ENCODE measurements at regions not wholly inside any gene's neighbourhood (a gene's known extent, or its start where the extent isn't known, plus 50 kb on each side); places are given as distances from the start of the nearest gene placed in this dataset.

GRCh38 chr10:128476845-128477244 lies 350.6 kb upstream of the MKI67 start (continued):
- no peak for TF ChIP-seq SP1 (IDR thresholded peaks at IDR 0.05; ENCODE audit: low read depth)
- TF ChIP-seq EZH2phosphoT487 (IDR thresholded peaks at IDR 0.05; ENCODE audit: borderline replicate concordance), result no peak
- TF ChIP-seq EZH2 (IDR thresholded peaks at IDR 0.05), result no peak
- no peak for TF ChIP-seq TCF7L2 (IDR thresholded peaks at IDR 0.05; ENCODE audit: borderline replicate concordance, extremely low read depth, insufficient read depth, insufficient read length)
- no peak for TF ChIP-seq FOSL1 (IDR thresholded peaks at IDR 0.05; ENCODE audit: low read depth)
- TF ChIP-seq YY1 (IDR thresholded peaks at IDR 0.05; ENCODE audit: extremely low read depth, insufficient replicate concordance, low read depth, low read length), result no peak
- no peak for TF ChIP-seq ZNF274 (IDR thresholded peaks at IDR 0.05; ENCODE audit: low read depth, low read length)

- H3K27me3 ChIP-seq (ENCODE audit: insufficient read depth, low read length), result peaks cover 57% of the 10 kb centered on the region
- H3K27ac ChIP-seq (ENCODE audit: low read depth, low read length), result no peak overlapping the region
- H2AFZ ChIP-seq (ENCODE audit: low read depth, low read length, poor library complexity, severe bottlenecking), result no peak overlapping the region
- no peak overlapping the region for H3K4me2 ChIP-seq (ENCODE audit: low read length)
- H3K9me2 ChIP-seq (ENCODE audit: insufficient read depth), result no peaks in the 10 kb centered on the region
- no peaks in the 10 kb centered on the region for H3K9me3 ChIP-seq (ENCODE audit: control insufficient read depth in 1 of 2, insufficient read depth in 1 of 2, low read depth in 1 of 2, low read length in 2 of 2)
- no peaks in the 10 kb centered on the region for H4K20me1 ChIP-seq (ENCODE audit: insufficient read depth)
- ChIA-PET POLR2A (no interaction called here), CTCF (no interaction called here), RAD21 (ENCODE audit: low non-redundant PET in 1 of 2, low total read pairs in 2 of 2, uncharacterized antibody in 2 of 2, unreplicated experiment in 2 of 2) (no interaction called here)
- BruUV-seq (replicated peaks), result no TSS peak
- intact Hi-C loops (cut with micrococcal nuclease), result no loop called here
- no peak for ATAC-seq
- H3K79me2 ChIP-seq (ENCODE audit: insufficient read depth, low read length), result no peaks in the 10 kb centered on the region
- H3K4me1 ChIP-seq (ENCODE audit: control insufficient read depth in 1 of 2, insufficient read depth in 2 of 2, low read length in 2 of 2), result no peaks in the 10 kb centered on the region
- H3K36me3 ChIP-seq (ENCODE audit: control insufficient read depth in 1 of 2, insufficient read depth in 2 of 2, low read length in 2 of 2), result no peaks in the 10 kb centered on the region
- no peak overlapping the region for H3K9ac ChIP-seq (ENCODE audit: low read length)
- H3K4me3 ChIP-seq (replicated peaks in 1 of 2; ENCODE audit: low read depth in 1 of 2, low read length in 2 of 2), result no peak overlapping the region
- TF ChIP-seq EZH2 (IDR thresholded peaks at IDR 0.05), result no peak
- TF ChIP-seq REST (IDR thresholded peaks at IDR 0.05; ENCODE audit: low read depth), result no peak
- no peak for TF ChIP-seq CEBPB (IDR thresholded peaks at IDR 0.05; ENCODE audit: low read depth)
- no peak for TF ChIP-seq POLR2A (IDR thresholded peaks at IDR 0.05; ENCODE audit: borderline replicate concordance, extremely low read depth, insufficient read depth, insufficient read length)
- TF ChIP-seq ZFX (IDR thresholded peaks at IDR 0.05), result no peak
- no peak for TF ChIP-seq EGR1 (IDR thresholded peaks at IDR 0.05; ENCODE audit: low read depth)
- no peak for TF ChIP-seq ZNF274 (IDR thresholded peaks at IDR 0.05; ENCODE audit: low read depth, low read length)
- TF ChIP-seq ELF1 (IDR thresholded peaks at IDR 0.05; ENCODE audit: borderline replicate concordance, low read depth), result no peak
- no peak for TF ChIP-seq TCF7L2 (IDR thresholded peaks at IDR 0.05; ENCODE audit: borderline replicate concordance, extremely low read depth, insufficient read depth, insufficient read length)
- TF ChIP-seq YY1 (IDR thresholded peaks at IDR 0.05; ENCODE audit: extremely low read depth, insufficient replicate concordance, low read depth, low read length), result no peak
- TF ChIP-seq SIN3A (IDR thresholded peaks at IDR 0.05; ENCODE audit: low read depth), result no peak
- DNase-seq (ENCODE audit: low read depth, low spot score), result no peak
Observed at GRCh38 chr10:128480601-128481000, 354.4 kb upstream of the MKI67 start.
